ACC112 (cell line): ENCODE measurements at regions not wholly inside any gene's neighbourhood (a gene's known extent, or its start where the extent isn't known, plus 50 kb on each side); places are given as distances from the start of the nearest gene placed in this dataset.
"Not testable (repeated sequence)": the region's sequence is repeated elsewhere in the genome, so short reads cannot be mapped to it uniquely, and the experiment has no call there.

ENCODE experiments used
- H2AFZ ChIP-seq: fragments of 200-600 bp; sonication (generic); one replicate; pipeline ENCODE4 v1.6.0; 2017; ENCODE audit warnings: antibody characterized with exemption, low read length; ENCODE audit not compliant: unreplicated experiment
- H3K27ac ChIP-seq: fragments of 200-600 bp; sonication (generic); 2 replicates; pipeline ENCODE4 v1.5.1; 2014; ENCODE audit warnings: low read depth, mild to moderate bottlenecking, antibody characterized with exemption, low read length, moderate library complexity
- H3K27me3 ChIP-seq: fragments of 200-600 bp; sonication (generic); 2 replicates; pipeline ENCODE4 v1.6.1; 2014; ENCODE audit warnings: mild to moderate bottlenecking, antibody characterized with exemption, low read length, moderate library complexity, mixed read lengths; ENCODE audit not compliant: insufficient read depth
- H3K36me3 ChIP-seq: fragments of 200-600 bp; sonication (generic); 2 replicates; pipeline ENCODE4 v1.6.1; 2016; ENCODE audit warnings: mild to moderate bottlenecking, antibody characterized with exemption, low read length, moderate library complexity, mixed read lengths; ENCODE audit not compliant: insufficient read depth
- H3K4me1 ChIP-seq: fragments of 200-600 bp; sonication (generic); one replicate; pipeline ENCODE4 v1.6.1; 2016; ENCODE audit warnings: low read length, mixed read lengths; ENCODE audit not compliant: insufficient read depth, unreplicated experiment, control insufficient read depth
- H3K4me3 ChIP-seq: fragments of 200-600 bp; sonication (generic); 2 replicates; pipeline ENCODE4 v1.5.1; 2014; ENCODE audit warnings: mild to moderate bottlenecking, low read depth, low read length
- H3K79me2 ChIP-seq: fragments of 200-600 bp; sonication (generic); one replicate; pipeline ENCODE4 v1.6.0; 2016; ENCODE audit warnings: low read length; ENCODE audit not compliant: control insufficient read depth, unreplicated experiment, insufficient read depth

DNA sequence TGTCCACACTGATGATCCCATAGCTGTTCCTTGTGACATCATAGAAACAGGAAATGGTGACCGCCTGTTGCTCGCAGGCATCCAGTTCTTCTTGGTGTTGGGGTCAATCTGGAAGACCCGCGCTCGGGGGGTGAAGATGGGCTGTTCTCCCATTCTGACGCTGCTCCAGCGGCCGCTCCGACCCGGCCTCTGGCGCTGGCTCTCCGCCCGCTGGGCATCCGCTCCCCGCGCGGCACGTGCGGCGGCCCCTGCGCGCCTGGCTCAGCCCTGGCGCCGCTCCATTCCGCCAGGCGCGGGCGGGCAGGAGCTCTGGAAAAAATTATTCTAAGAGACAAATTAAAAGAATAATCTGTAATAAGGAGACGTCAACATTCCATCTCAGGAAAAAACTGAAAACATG is 761.1 kb downstream of the TMEM121 start:
- no peaks in the 10 kb centered on the region for H3K27me3 ChIP-seq
- H3K4me3 ChIP-seq: no peak overlapping the region
- H3K27ac ChIP-seq: no peak overlapping the region
- no peak overlapping the region for H2AFZ ChIP-seq
- H3K36me3 ChIP-seq: no peaks in the 10 kb centered on the region
- H3K4me1 ChIP-seq: no peaks in the 10 kb centered on the region
- H3K79me2 ChIP-seq: no peaks in the 10 kb centered on the region

DNA sequence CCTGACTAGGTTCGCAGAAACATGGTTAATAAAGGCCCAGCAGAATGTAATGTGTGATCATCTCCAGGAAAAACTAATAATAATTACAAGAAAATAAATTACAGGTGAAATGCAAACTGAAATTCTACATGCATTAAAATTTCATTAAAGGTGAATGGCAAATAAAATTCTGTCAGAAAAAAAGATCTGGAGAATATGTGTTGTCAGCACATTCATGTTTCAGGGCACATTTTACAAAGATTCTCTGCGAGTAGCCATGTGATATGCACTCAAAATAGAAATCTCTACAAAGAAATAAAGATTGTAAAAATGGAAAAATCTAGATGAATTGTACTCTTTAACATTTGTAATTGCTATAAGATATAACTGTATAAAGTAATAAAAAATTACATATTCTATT is 765.2 kb downstream of the TMEM121 start:
- Histone ChIP-seq H3K4me3 (no peak overlapping the region), H3K27ac (no peak overlapping the region), H3K27me3 (no peaks in the 10 kb centered on the region), H3K79me2 (no peaks in the 10 kb centered on the region), H3K4me1 (no peaks in the 10 kb centered on the region), H2AFZ (no peak overlapping the region), H3K36me3 (no peaks in the 10 kb centered on the region)

- Histone ChIP-seq H3K4me1 (no peaks in the 10 kb centered on the region), H3K4me3 (no peak overlapping the region), H3K36me3 (no peaks in the 10 kb centered on the region), H3K79me2 (no peaks in the 10 kb centered on the region), H2AFZ (no peak overlapping the region), H3K27me3 (no peaks in the 10 kb centered on the region), H3K27ac (no peak overlapping the region)
Measured at GRCh38 chr14:106294324-106294723, 767.9 kb downstream of the TMEM121 start.

DNA sequence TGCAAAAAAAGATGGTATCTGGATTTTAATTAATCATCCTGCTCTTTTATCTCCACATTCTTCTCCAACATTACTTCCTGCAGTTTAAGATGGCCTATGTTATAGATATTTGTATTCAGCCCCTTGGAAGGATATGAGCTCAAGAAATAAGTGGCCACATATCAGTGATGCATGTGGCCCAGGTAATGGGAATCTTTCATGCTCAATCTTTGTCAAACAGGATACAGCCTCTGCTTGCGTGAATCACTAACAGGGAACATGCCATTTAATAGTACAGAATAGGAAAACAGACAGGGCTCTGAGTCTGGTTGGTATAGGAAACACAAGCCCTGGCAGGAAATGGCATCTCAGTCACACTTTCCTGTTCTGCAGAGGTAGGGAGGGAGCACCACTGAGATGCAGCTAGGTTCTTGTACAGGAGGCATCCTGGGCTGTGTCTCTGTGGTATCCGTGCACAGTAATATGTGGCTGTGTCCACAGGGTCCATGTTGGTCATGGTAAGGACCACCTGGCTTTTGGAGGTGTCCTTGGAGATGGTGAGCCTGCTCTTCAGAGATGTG is 774.6 kb downstream of the TMEM121 start:
- H3K27me3 ChIP-seq, H3K4me3 ChIP-seq, H3K79me2 ChIP-seq, H3K4me1 ChIP-seq, H3K27ac ChIP-seq, H2AFZ ChIP-seq, H3K36me3 ChIP-seq: not testable (repeated sequence)

DNA sequence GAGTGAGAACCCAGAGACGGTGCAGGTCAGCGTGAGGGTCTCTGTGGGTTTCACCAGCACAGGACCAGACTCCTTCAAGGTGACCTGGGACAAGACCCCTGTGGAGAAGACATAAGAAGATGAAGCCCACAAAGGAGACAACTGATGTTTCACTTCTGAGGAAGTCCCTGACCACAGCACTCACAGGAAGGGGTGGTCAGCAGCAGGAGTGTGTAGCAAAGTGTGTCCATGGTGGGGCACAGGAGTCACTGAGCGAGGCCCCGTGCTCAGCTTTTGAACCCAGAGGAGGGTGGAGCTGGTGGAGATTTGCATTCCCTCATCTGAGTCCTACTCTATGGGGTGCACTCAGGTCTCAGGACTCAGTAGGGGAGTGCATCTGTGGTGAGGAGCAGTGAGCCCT is 775.2 kb downstream of the TMEM121 start:
- not testable (repeated sequence) for H3K27me3 ChIP-seq, H3K36me3 ChIP-seq, H2AFZ ChIP-seq, H3K4me3 ChIP-seq, H3K4me1 ChIP-seq, H3K27ac ChIP-seq, H3K79me2 ChIP-seq

DNA sequence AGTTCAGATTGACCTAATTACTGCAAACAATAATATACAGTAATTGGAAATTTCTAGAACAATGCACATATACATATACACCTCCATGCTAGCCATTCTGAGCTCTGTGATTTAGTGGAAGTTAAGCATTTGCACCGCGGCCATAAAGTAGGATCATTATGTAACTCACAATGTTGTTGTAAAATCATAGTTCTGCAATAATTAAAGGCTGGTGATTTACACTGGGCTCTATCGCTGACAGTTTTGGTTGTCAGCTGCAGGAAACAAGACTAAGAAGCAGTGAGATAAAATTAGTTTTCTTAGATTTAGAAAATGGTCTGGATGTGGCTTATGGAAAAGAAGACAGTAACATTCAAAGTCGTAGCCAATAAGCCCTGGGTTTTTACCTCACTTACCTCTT is 776.3 kb downstream of the TMEM121 start:
- H3K27me3 ChIP-seq: no peaks in the 10 kb centered on the region
- H3K4me1 ChIP-seq: no peaks in the 10 kb centered on the region
- no peaks in the 10 kb centered on the region for H3K36me3 ChIP-seq
- H3K4me3 ChIP-seq: no peak overlapping the region
- H2AFZ ChIP-seq: no peak overlapping the region
- no peaks in the 10 kb centered on the region for H3K79me2 ChIP-seq
- H3K27ac ChIP-seq: no peak overlapping the region

DNA sequence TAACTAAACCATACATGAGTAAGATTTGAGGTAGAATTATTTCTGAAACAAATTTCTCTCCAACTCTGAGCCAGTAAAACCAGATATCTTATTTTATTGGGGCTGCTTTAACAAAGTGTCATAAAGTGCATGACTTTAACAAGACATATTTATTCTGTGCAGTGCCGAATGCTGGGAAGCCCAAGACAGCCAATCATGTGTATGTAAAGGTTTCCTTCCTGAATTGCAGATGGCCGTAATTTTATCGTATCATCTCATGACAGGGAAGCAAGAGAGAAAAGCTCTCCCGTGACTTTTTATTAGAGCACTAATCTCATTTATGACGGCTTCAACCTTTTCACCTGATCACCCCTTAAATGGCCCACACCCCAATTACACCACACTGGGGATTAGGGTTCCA is 777.9 kb downstream of the TMEM121 start:
- no peak overlapping the region for H3K27ac ChIP-seq
- H2AFZ ChIP-seq: no peak overlapping the region
- H3K4me3 ChIP-seq: no peak overlapping the region
- H3K36me3 ChIP-seq: no peaks in the 10 kb centered on the region
- no peaks in the 10 kb centered on the region for H3K79me2 ChIP-seq
- H3K4me1 ChIP-seq: no peaks in the 10 kb centered on the region
- H3K27me3 ChIP-seq: no peaks in the 10 kb centered on the region

- Histone ChIP-seq H3K36me3 (no peaks in the 10 kb centered on the region), H3K27me3 (no peaks in the 10 kb centered on the region), H2AFZ (no peak overlapping the region), H3K4me1 (no peaks in the 10 kb centered on the region), H3K79me2 (no peaks in the 10 kb centered on the region), H3K4me3 (no peak overlapping the region), H3K27ac (no peak overlapping the region)
Measured at GRCh38 chr14:106308839-106309389, 782.5 kb downstream of the TMEM121 start.

DNA sequence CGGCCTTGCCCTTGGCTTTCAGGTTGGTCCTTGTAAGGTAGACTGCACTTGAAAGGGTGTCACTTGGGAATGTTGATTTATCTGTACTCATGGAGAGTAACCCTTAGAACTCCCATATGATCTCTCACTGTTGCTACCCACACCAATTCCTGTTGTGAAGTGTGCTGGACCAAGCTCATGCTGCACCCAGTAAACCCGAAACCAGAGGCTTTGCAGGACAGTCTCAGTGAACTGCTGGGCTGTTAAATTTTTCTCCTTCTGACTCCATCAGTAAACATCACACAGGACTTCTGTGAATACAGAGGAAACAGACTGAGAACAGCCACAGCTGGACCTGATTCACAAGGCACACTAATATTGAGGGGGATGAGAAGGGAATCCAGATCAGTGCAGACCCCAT is 783.0 kb downstream of the TMEM121 start:
- Histone ChIP-seq H3K4me1 (no peaks in the 10 kb centered on the region), H3K27ac (no peak overlapping the region), H3K4me3 (no peak overlapping the region), H2AFZ (no peak overlapping the region), H3K27me3 (no peaks in the 10 kb centered on the region), H3K36me3 (no peaks in the 10 kb centered on the region), H3K79me2 (no peaks in the 10 kb centered on the region)

DNA sequence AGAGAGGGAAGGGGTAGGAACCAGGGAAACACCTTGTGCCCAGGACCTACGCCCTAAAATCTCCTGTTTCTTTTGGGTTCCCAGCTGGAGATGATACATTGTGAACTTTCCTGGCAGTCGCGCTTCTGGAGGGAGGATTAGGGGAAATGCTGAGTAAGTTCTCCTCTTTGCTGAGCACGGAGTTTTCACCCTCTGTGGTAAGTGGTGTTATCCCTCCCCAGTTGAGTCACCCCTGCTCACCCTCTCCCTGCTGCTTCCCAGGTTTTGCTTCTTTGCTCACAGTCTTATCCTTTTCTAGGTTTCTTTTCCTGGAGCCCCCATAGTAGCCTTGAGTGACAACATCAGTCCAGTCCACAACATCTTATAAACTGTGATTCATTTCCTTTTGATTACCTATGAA is 789.1 kb downstream of the TMEM121 start:
- Histone ChIP-seq H3K27ac (no peak overlapping the region), H3K79me2 (no peaks in the 10 kb centered on the region), H3K36me3 (no peaks in the 10 kb centered on the region), H3K4me1 (no peaks in the 10 kb centered on the region), H2AFZ (no peak overlapping the region), H3K4me3 (no peak overlapping the region), H3K27me3 (no peaks in the 10 kb centered on the region)

DNA sequence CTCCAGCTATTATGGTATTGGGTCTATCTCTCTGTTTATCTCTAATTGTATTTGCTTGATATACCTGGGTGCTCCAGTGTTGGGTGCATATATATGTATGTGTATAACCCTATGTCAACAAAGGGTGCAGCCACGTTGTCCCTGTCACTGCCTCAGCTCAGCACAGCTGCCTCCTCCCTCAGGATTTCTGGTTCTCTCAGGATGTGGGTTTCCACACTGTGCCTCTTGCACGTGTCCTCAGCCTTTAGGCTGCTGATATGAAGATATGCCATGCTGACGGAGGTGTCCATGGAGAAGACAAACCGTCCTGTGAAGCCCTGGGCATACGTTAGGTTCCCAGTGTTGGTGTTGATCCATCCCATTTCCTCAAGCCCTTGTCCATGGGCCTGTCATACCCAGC is 791.2 kb downstream of the TMEM121 start:
- Histone ChIP-seq H3K4me3 (no peak overlapping the region), H3K79me2 (no peaks in the 10 kb centered on the region), H3K27me3 (no peaks in the 10 kb centered on the region), H3K4me1 (no peaks in the 10 kb centered on the region), H3K27ac (no peak overlapping the region), H3K36me3 (no peaks in the 10 kb centered on the region), H2AFZ (no peak overlapping the region)
